ENCODE measurements at regions not wholly inside any gene's neighbourhood (a gene's known extent, or its start where the extent isn't known, plus 50 kb on each side); places are given as distances from the start of the nearest gene placed in this dataset.

- no peak for DNase-seq (ENCODE audit: low read depth)
- H3K4me3 ChIP-seq (ENCODE audit: low read depth, low read length) = no peak overlapping the region
These were observed 85.6 kb upstream of the RXFP2 start for GRCh38 chr13:31653730-31654129.

GRCh38 chr13:31663880-31664585 is 75.3 kb upstream of the RXFP2 start:
- H3K4me3 ChIP-seq (ENCODE audit: low read depth, low read length) = no peak overlapping the region
- DNase-seq (ENCODE audit: low read depth) = no peak

- DNase-seq (ENCODE audit: low read depth) = no peak
- H3K4me3 ChIP-seq (ENCODE audit: low read depth, low read length) = no peak overlapping the region
These were observed 68.3 kb upstream of the RXFP2 start for GRCh38 chr13:31670831-31671617.

GRCh38 chr13:31674051-31674450 is 65.3 kb upstream of the RXFP2 start:
- no peak overlapping the region for H3K4me3 ChIP-seq (ENCODE audit: low read depth, low read length)
- DNase-seq (ENCODE audit: low read depth) = no peak

GRCh38 chr13:31675440-31675953 is 63.8 kb upstream of the RXFP2 start:
- no peak overlapping the region for H3K4me3 ChIP-seq (ENCODE audit: low read depth, low read length)
- no peak for DNase-seq (ENCODE audit: low read depth)

- no peak for DNase-seq (ENCODE audit: low read depth)
These were observed 58.2 kb upstream of the RXFP2 start for GRCh38 chr13:31681133-31681532.

GRCh38 chr13:31684466-31684865 is 54.9 kb upstream of the RXFP2 start:
- no peak for DNase-seq (ENCODE audit: low read depth)
- H3K4me3 ChIP-seq (ENCODE audit: low read depth, low read length) = no peak overlapping the region

More at GRCh38 chr13:31681133-31681532, 58.2 kb upstream of the RXFP2 start:
- H3K4me3 ChIP-seq (ENCODE audit: low read depth, low read length) = no peak overlapping the region

GRCh38 chr13:31686670-31687425 is 52.5 kb upstream of the RXFP2 start:
- H3K4me3 ChIP-seq (ENCODE audit: low read depth, low read length) = no peak overlapping the region
- peak; percentile 21 for DNase-seq (ENCODE audit: low read depth)
